Posterior vena cava (tissue), 2 donors: ENCODE measurements at regions not wholly inside any gene's neighbourhood (a gene's known extent, or its start where the extent isn't known, plus 50 kb on each side); places are given as distances from the start of the nearest gene placed in this dataset.

ENCODE experiments used
- DNase-seq: peaks from one replicate; pipeline ENCODE4 v3.0.0-alpha.2; 2020; ENCODE audit warnings: low spot score
- intact Hi-C, 2 donors: fragments of 100-400 bp; cut with DNase I; formaldehyde crosslinking; loops; one replicate each; pipeline versions ENCODE4 v1.14.1 to v1.14.2; 2022 to 2023
- donor health status: DM: yes; HTN: yes; CAD: no.
- donor health status: DM: yes; HTN: yes; CAD: no.

DNA sequence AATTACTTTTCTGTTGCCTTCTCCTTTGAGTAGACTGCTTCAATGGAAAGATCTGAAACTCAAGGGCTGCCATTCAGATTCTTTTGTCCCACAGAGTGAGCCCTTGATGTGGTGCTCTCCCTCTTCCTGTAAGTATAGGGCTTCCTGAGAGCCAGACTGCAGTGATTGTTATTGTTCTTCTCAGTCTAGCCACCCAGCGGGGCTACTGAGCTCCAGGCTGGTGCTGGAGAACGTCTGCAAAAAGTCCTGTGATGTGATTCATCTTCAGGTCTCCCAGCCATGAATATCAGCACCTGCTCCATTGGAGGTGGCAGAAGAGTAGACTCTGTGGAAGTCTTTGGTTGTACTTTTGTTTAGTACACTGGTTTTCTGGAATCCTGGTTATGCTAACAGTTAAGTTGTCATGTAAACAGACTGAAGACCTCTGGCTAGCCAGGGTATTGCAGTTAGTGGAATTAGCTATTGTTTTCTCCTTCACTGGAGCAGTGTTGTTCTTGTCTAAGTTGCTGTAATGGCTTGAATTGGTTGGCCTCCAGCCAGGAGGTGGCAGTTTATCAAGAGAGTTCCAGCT lies 240.9 kb downstream of the COL12A1 start:
- no peak for DNase-seq
- intact Hi-C loops = loop anchor here in 1 of 2 donors (5.0 kb wide), 1 partner anchor 803 kb away; no protein-coding TSS in a partner anchor

DNA sequence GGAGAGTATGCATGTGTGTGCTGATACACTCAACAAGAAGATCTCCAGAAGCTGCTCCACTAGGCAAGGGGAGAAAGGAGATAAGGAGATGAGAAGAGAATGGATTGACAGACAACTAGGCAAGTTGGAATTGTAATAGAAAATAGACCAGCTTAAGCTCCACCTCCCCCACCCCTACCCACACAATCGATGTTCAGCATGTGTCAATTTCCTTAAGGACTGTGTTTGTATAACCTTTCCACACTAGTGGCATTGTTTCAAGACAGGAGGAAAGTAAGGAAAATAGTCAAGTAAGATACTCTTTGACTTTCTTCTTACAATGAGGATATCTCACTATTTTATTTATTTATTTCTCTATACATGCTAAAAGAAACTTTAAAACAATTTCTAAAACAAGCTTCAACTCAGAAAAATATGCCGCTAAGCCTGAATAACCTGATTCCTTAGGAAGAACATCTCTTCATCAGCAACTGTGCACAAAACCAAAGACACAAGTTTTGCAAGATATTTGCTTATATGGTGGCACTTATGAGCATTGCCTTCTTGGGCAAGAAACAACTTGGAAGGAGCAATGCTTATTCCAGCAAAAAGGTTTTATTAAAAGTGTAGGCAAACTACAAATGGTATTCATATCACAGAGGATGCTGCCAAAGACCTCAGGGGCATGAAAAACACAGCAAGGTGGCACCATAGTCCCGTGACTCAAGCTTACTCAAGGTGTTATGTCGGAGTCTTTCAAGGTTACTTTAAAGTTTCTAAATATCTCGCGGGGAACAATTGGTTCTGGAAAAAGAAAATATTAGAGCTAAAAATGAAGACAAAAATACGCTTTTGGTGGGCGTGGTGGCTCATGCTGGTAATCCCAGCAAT lies 249.1 kb downstream of the COL12A1 start:
- intact Hi-C loops = no loop called here
- no peak for DNase-seq

DNA sequence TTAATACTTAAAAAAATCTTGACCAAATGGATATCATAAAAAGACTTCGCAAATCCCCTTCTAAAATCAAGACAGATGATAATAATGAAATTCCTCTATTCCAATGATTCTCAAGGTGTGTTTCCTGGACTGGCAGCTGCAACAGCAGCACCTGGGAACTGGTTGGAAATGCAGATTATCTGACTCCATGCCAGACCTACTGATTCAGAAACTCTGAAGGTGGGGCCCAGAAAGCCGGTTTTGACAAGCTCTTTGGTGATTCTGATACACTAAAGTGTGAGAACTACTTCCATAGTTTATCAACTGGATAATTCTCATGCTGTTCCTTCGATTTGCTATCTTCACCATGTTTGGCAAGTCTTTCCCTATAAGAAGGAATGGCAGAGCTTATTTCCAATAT lies 252.1 kb downstream of the COL12A1 start:
- intact Hi-C loops = no loop called here
- DNase-seq = no peak

DNA sequence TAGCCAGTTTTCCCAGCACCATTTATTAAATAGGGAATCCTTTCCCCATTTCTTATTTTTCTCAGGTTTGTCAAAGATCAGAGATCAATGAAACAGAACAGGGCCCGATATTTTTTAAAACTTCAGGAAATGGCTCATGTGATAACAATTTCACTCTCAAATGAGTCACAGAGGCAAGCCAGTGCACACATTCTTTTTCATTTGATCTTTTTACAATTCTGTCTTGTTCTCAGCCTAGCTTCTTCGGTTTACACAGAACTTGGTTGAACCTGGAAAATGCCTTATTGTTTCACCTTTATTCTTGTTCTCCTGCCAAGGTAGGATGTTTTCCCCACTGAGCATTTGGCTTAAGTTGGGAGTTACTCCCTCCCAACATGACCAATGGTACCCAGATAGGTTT lies 258.9 kb downstream of the COL12A1 start:
- no peak for DNase-seq
- intact Hi-C loops = no loop called here

DNA sequence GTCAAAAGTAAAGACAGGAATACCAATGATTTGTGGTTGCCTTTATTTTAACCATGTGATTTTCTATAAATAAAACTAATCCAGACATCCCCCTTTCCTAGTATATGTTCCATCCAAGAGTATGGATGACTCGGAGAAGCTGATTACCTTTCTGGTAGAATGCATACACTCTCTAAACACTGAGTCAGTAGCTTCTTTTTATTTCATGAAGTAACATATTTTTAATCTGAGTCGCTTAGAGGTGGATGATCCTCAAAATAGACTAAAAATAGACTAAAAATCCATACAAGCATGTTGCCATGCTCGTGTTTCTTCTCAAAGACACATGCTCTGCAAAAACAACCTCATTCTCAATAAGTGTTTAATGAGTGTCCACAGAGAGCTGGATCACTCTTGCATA lies 263.7 kb downstream of the COL12A1 start:
- DNase-seq = no peak
- intact Hi-C loops = no loop called here

DNA sequence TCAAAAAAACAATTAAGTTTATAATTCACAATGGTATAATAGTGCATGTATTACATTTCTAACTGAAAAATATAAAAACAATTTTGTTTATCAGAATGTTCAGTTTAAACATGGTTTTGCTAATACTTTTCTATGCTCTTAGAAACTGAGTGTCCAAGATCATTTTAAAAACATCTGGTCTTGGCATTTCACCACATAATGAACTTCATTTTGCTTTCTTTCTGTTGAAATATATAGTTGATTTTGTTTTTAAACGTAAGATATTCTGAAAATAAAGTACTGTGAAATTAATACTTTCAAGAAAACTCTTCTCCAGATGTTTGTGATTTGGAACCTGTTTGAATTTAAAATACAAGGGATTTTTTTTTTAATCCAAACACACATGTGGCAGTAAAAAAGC lies 264.4 kb downstream of the COL12A1 start:
- intact Hi-C loops = no loop called here

DNA sequence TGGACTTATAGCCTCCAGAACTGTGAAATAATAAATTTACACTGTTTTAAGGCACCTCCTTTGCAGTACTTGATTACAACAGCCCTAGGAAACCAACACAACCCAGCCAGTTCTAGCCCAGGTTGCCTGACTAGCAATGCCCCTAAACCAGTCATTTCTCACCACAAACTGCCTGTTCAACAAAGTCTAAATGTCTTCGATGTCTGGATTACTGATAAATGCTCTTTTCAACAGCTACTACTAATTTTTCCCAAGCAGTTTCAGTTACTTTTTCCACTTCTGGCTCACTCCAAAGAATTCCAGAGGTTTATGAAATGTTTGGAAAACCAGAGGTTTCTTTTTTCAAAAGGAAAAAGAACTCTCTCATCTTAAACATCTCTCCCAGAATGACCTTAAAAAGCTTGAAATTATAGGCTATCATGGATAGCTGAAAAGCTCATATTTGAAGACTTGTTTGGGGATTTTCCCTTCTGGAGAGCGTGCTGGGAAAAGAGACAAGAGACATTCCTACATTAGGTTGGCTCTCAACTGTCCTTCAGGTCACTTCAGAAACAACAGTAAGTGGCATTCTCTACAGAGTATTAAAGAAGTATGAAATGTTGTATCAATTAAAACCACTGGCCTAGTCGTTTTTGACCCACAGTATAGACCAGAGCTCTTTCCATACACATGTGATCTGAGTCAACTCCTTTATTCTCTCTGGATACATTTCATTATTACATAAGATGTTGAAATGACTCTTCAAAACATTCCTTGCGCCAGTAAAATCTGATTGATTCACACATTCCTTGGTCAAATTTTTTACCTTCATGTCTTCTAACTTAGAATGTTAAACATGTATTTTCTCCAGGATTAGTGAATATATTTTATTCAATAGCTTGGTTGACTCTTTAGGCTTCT lies 265.9 kb downstream of the COL12A1 start:
- intact Hi-C loops = loop anchor here in 1 of 2 donors (5.0 kb wide), 1 partner anchor 217 kb away; no protein-coding TSS in a partner anchor
- no peak for DNase-seq

More for the DNA sequence above, 264.4 kb downstream of the COL12A1 start:
- DNase-seq = no peak

DNA sequence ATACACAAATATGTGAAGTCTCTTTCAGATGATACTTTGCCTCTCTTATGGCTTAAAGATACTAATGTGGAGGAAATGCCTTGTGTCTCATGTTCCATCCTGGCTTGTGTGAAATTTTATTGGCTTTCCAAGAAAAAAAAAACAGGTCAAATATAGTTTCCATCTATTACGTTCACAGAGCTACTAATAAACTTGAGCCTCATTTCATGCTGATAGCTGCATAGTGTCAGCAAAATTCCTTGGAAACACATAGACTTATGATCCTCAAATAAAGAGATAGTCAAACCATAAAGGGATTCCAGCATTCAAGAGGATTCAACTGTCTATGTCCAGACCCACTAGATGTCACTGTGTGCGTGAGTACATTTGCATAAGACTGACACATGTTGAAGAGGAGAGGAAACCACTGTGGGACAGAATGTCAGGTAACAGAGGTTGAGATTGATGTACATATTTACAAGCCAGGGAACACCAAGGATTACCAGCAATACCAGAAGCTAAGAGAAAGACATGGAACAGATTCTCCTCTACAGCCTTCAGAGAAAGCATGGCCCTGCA lies 266.6 kb downstream of the COL12A1 start:
- DNase-seq = no peak
- intact Hi-C loops = loop anchor here in 1 of 2 donors (5.0 kb wide), 1 partner anchor 218 kb away; no protein-coding TSS in a partner anchor

DNA sequence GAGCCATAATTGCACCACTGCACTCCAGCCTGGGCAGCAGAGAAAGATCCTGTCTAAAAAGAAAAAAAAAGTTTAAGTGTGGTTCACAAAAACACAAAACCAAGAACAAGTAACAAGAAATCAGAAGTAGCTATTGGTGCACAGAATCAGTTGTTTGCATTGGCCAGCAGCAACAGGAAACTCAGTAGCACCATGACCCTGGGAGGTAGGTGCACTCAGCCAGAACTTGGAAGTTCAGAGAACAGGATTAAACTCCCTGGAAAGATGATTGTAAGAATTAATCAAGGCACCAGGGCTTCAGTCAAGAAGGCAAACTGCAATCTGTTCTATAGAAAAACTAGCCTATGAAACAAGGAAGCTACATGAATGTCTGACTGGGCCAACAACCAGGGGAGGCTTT lies 267.9 kb downstream of the COL12A1 start:
- DNase-seq = no peak
- intact Hi-C loops = loop anchor here in 1 of 2 donors (5.0 kb wide), 1 partner anchor 219 kb away; no protein-coding TSS in a partner anchor

DNA sequence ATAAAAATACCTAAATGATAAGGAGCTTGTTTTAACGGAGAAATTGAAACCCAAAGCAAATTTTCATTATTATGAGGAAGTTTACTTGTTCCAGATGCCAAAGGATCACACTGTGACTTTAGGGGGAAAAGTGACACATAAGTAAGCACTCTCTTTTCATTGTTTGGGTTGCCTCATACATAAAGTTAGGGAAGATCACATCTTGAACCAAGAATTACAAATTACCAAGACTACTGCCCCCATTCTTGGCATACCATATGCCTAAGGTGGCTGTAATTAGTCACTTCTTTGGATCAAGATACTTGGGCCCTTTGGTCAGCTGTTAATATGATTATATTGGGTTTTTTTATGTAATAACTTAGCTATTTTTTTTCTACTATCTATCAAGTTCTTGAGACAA lies 269.0 kb downstream of the COL12A1 start:
- DNase-seq = no peak
- intact Hi-C loops = loop anchor here in 1 of 2 donors (5.0 kb wide), 1 partner anchor 220 kb away; no protein-coding TSS in a partner anchor

DNA sequence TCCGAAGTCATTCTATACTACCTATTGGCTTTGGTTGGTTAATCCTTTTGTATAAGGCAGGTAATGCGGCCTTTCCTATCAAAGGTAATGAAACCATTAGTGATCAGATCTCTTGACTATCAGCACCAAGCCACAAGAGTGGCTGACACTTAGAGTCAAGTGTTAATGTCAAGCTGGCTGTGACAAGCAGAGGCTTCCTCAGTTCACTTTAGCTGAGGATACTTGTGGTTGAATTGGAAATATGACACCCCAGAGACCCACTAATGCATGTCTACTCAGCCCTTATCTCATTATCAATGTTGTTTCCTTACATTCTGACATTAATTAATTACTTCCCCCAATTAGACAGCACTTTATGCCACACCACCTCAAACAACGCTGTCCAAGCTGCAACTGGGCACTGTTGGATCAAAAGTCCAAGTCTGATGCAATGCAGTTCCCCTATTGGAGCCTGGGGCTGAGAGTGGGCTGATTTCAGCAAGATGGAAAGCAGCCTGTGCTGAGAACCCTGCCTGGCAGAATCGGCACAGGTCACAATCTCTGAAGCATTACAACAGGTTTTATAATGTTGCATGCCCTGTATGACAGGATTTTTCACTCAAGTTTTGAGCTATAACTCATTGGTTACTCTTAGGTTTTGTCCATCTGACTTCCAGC lies 273.5 kb downstream of the COL12A1 start:
- intact Hi-C loops = no loop called here
- DNase-seq = no peak

DNA sequence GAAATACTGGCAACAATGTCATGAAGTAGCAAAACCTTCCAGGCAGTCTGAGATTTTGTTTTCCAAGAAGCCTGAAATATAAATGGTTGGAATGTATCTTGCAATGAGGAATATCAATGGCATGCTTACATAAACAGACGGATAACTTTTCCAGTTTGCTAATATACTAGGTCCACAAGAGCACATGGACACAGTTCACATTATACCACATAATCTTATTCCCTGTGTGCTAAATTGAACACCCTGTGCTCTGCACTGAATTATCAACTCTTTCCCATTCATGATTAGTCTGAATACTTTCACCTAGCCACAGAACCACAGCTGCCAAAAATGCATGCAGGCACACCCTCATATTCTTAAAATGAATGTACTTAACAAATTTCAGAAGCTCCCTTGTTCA lies 274.3 kb downstream of the COL12A1 start:
- intact Hi-C loops = no loop called here

DNA sequence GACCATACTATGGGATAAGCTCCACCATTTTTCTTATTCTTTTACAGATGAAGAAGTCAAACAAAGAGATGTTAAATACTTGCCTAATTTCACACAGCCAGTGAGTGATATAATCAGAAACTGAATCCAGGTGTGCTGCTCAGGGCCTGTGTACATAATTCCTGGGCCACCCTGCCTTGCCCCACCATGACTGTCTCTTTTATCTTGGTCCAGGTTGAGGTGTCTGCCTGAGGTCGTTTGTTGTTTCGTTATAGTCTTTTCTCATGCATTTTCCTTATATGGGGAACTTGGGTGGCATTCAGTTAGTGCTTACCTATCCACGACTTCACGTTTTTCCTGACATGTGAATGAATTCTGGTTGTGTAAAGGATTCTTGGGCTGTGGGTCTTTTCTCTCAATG lies 277.6 kb downstream of the COL12A1 start:
- intact Hi-C loops = no loop called here
- DNase-seq = no peak

More for the DNA sequence above, 274.3 kb downstream of the COL12A1 start:
- DNase-seq = no peak

DNA sequence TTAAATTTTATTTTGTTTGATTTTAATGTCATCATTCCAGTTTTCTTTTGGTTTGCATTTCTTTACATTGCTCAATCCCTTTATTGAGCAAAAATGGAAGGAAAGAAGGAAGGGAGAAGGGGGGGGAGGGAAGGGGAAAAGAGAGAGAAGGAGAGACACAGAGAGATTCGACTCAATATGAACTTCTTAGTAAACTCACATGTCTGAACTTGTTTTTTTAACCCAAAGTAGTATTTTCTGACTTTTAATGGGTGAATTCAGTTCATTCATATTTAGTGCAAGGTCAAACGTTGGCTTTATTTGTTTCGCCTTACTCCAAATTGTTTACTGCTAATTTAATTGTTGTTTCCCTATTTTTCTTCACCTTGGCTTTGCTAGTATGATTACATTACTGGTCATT lies 278.6 kb downstream of the COL12A1 start:
- DNase-seq = no peak
- intact Hi-C loops = no loop called here

DNA sequence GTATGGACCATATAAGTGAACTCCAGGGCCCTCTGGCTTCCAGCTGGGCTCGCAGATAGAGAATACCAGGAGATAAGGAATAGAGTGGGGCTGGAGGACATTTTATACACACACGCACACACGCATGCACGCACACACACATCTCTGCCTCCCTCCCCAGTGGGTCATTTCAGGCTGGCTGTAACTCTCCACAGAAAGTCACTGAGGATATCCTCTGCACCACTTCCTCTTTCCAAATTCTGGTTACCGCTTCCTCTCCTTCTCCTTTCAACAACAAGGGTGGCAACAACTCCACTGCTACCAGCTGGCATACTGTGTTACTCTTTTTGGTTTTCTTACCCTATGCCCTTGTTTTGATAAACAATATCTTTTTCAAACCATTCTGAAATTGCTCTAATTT lies 280.2 kb downstream of the COL12A1 start:
- intact Hi-C loops = no loop called here
- DNase-seq = no peak

DNA sequence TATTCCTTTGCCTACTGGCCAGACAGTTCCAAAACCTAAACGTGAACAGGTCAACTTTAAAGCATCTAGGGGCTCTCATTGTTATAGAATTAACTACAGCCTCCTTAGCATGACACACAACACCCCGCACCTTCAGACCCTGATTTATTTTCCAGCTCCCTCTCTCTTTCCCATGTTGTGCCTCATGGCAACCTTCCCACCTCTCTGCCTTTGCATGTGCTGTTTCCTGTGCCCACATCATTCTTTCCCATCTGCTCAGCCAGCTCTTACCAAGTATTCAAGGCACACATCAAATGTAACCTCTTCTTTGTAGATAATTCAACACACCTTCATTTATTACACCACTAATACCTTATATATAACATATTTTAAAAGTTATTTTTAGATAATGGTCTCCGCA lies 291.0 kb downstream of the COL12A1 start:
- intact Hi-C loops = no loop called here

DNA sequence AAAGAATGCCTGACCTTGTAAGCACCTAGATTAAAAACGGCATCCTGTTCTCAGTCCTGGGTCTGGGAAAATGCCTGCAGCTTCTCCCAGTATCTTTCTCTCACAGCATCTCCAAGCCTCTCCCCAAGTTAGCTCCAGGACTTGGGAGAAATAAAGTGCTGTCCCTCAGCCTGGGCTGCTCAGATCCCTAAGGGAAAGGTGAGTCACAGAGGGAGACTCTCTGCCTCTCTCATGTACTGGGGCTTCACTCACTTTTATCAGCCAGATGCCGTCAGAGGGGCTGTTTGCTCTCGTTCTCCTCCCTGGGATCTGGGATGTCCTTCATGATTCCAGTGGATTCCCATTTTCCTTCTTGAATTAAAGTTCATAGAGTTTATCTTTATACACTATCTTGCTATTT lies 293.6 kb downstream of the COL12A1 start:
- DNase-seq = no peak
- intact Hi-C loops = no loop called here

More for the DNA sequence above, 291.0 kb downstream of the COL12A1 start:
- no peak for DNase-seq

DNA sequence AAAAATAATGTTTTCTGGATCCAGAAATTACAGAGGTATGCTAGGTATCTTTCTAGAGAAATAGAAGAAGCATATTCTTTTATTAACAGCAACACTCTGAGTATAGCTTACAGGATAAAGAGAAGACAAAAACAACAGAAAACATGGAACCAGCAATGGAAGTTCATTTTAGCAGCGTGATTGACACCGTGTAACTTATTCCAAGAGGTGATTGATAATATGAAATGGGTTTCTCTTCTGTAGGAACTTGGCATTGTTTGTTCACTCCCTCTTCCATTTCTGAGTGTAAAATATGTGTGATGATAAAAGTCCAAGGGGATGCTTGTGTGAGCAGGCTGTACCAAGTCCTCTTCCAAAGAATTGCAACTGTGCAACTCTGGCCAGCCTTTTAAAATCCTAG lies 303.0 kb downstream of the COL12A1 start:
- DNase-seq = no peak
- intact Hi-C loops = no loop called here

DNA sequence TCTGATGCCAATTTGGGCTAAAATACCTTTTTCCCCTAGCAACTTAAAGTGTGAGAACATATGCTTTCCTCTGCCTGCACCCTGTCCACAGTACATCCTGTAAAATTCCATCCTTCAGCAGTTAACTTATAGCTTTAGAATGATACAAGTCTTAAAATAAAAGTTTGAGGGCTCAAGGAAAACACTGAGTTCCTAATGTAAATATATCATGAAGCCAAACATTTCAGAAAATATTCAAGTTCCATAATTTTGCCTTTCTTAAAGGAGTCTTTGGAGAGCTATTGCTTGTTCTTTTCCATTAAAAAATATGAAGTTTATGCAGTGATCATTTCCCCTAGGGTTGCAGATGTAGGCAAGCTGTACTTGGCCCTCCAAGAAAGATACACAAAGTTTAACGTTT lies 303.8 kb downstream of the COL12A1 start:
- DNase-seq = no peak
- intact Hi-C loops = no loop called here
